22Rv1 (cell line): ENCODE measurements at regions not wholly inside any gene's neighbourhood (a gene's known extent, or its start where the extent isn't known, plus 50 kb on each side); places are given as distances from the start of the nearest gene placed in this dataset.

ENCODE experiments used
- CTCF ChIP-seq: fragments of 450-650 bp; IDR thresholded peaks from 2 replicates; pipeline ENCODE4 v1.5.1; 2017; ENCODE audit warnings: mild to moderate bottlenecking
- ZFX ChIP-seq: fragments of 450-650 bp; IDR thresholded peaks from 2 replicates; pipeline ENCODE4 v1.6.1; 2017; ENCODE audit warnings: antibody characterized with exemption, borderline replicate concordance

GRCh38 chr6:93896081-93896480 is 476.7 kb upstream of the EPHA7 start:
- TF ChIP-seq CTCF (no peak), ZFX (no peak)
